T47D (cell line): ENCODE measurements at regions not wholly inside any gene's neighbourhood (a gene's known extent, or its start where the extent isn't known, plus 50 kb on each side); places are given as distances from the start of the nearest gene placed in this dataset.

Source experiments
- DNase-seq, 2 experiments: peaks; one replicate each; pipeline versions ENCODE4 v3.0.0 to v3.0.0-alpha.2; 2011 to 2012; ENCODE audit warnings: low read depth in 1 of 2, low spot score in 1 of 2
- JUND ChIP-seq: IDR thresholded peaks from 2 replicates; pipeline ENCODE4 v1.6.1; 2012; ENCODE audit warnings: low read depth
- in situ Hi-C: cut with HindIII; loops from 2 replicates; pipeline ENCODE4 v1.10.0; 2016; ENCODE audit warnings: low sequenced_read_pairs, low pct_unique_long_range_greater_than_20kb

DNA sequence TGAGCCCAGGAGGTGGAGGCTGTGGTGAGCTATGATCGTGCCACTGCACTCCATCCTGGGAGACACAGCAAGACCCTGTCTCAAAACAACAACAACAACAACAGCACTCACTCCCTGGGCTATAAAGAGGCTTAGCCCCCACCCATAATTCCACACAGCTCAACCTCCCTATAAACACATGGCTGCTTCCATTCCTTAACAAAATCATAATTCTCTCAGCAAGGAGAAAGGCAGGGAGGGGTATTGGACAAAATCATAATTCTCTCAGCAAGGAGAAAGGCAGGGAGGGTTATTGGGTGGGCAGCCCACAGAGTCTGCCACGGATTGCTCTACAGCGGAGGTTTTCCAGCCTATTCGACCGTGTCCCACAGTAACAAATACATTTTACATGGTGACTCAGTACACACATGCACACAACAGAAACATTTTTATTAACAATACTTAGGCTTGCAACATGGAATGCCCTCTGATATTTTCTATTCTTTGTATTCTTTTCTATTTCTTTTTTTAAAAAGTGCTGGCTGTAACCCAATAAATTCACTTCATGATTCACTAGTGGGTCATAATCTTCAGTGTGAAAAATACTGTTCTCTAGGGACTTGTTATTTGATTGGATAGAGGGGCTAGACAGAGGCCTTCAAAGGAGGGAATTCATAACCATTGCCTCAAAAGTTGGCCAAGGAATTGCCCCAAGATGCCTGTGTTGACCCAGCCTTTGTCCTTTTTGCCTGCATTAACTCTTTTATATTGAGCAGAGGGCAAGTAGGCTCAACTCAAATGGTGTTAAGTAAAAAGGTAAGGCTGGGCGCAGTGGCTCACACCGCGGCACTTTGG, 50.6 kb upstream of the ZMYND8 start:
- in situ Hi-C loops, result no loop called here
- no peak for TF ChIP-seq JUND
- no peak for DNase-seq

GRCh38 chr20:47411161-47411560, 54.7 kb upstream of the ZMYND8 start:
- in situ Hi-C loops, result no loop called here
- DNase-seq, result no peak
- no peak for TF ChIP-seq JUND

GRCh38 chr20:47412083-47412482, 55.6 kb upstream of the ZMYND8 start:
- in situ Hi-C loops, result no loop called here
- no peak for TF ChIP-seq JUND
- no peak for DNase-seq

DNA sequence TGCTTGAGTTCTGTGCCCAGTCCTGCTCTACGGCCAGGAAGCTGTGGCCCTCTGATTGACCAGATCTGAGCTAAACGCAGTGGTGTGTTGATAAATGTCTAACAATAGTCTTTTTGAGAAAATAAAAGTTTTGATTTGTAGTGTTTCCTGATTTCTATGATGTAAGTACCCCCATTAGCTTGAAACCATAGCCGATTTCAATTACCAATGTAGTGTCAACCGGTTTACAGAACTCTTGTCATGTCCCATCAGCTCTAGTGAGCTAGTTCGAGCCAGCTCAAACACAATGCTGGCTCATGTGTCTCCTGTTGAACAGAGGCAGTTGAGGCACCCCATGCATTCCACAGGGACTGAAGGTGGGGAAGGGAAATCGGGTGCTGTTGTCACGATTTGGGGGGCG, 56.7 kb upstream of the ZMYND8 start:
- in situ Hi-C loops, result no loop called here
- TF ChIP-seq JUND, result no peak
- no peak for DNase-seq

- TF ChIP-seq JUND, result no peak
- in situ Hi-C loops, result no loop called here
- DNase-seq, result no peak
These were observed 61.0 kb upstream of the ZMYND8 start for GRCh38 chr20:47417245-47418068.

DNA sequence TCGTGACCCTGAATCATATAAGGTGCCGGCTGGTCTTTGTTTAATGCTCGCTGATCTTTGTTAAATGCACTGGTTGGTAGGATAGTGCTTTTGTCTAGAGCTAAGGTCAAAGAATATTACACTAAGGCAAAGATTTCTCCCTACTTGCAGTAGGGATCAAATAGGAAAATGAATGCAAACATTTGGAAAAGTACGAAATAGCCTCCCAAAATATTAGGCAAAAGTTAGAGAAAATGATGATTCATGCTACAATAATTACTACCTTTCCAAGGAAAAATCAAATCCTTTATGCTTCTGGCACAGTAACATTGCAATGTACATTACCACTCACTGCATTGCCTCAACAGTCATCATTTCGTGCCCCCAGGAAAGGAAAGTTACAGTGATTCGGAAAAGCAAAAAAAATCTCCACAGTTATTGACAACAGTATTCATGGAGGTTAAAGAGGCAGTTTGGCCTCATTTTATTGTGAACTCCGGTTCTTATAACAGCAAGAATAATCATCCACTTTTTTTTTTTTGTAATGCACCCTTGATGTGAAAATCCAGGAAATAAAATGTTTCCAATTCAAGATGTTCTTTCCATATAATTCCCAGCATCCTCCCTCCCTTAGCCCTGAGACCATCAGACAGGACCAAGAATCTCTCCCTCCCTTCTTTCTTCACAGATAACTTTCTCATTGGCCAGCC, 61.7 kb upstream of the ZMYND8 start:
- no peak for DNase-seq
- in situ Hi-C loops, result no loop called here
- TF ChIP-seq JUND, result no peak

DNA sequence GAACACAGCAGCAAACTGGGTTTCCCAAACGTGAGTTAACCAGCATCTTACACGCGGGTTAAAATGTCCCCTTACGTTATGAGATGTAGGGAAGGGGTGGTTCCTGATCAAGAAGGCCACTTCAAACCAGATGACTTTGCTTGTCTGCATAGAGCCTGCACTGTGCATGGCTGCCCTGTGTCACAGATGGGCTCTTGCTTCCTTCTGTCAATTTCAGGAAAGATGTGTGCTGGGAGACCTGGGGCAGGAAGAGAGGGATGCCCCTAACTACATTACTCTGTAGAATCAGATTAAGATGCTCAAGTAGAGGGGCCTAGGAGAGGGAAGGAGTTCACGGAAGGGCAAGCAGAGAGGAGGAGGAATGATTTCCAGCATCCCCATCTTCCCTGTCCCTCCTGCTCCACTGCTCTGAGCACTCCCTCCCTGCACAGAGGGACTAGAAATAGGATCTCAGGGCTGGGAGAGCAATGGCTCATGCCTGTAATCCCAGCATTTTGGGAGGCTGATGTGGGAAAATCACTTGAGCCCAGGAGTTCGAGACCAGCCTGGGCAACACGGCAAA, 63.5 kb upstream of the ZMYND8 start:
- no peak for TF ChIP-seq JUND
- no peak for DNase-seq
- in situ Hi-C loops, result no loop called here

- in situ Hi-C loops, result no loop called here
- DNase-seq, result no peak
- TF ChIP-seq JUND, result no peak
These were observed 64.6 kb upstream of the ZMYND8 start for GRCh38 chr20:47421076-47421475.

- in situ Hi-C loops, result no loop called here
These were observed 67.1 kb upstream of the ZMYND8 start for GRCh38 chr20:47423586-47423985.

GRCh38 chr20:47427067-47427466, 70.6 kb upstream of the ZMYND8 start:
- no peak for DNase-seq
- TF ChIP-seq JUND, result no peak
- in situ Hi-C loops, result no loop called here

More at GRCh38 chr20:47423586-47423985, 67.1 kb upstream of the ZMYND8 start:
- TF ChIP-seq JUND, result no peak
- no peak for DNase-seq

DNA sequence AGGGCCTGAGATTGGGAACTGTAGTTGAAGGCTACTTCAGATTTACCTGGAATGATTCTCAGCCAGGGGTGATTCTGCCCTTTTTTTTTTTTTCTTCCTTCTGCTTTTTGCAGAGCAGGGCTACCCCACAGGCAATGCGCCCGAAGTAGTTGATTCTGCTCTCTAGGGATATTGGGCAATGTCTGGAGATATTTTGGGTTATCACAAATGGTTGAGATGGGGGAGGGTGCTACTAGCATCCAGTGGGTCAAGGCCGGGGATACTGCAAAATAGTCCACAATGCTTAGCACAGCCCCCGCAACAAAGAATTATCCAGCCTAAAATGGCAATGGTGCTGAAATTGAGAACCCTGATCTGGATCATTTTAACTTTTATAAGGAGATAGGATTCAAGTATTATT, 71.2 kb upstream of the ZMYND8 start:
- TF ChIP-seq JUND, result no peak
- DNase-seq, result no peak
- in situ Hi-C loops, result no loop called here

DNA sequence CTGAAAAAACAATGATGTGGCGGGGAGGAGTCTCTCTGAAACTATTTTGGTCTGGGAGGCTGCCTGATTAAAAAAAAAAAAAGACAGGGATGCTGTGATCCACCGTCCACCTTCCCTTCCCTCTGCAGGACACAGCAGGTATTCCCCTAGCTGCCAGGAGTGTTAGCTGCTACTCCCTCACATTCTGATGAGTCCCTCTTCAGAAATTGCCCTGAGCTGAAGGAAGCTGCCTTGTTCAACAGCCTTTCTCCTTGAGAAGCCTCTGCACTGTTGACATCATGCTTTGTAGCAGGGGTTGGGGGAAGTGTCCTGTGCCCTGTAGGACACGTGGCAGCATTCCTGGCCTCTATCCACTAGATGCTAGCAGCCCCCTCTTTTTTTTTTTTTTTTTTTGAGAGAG, 71.7 kb upstream of the ZMYND8 start:
- no peak for TF ChIP-seq JUND

DNA sequence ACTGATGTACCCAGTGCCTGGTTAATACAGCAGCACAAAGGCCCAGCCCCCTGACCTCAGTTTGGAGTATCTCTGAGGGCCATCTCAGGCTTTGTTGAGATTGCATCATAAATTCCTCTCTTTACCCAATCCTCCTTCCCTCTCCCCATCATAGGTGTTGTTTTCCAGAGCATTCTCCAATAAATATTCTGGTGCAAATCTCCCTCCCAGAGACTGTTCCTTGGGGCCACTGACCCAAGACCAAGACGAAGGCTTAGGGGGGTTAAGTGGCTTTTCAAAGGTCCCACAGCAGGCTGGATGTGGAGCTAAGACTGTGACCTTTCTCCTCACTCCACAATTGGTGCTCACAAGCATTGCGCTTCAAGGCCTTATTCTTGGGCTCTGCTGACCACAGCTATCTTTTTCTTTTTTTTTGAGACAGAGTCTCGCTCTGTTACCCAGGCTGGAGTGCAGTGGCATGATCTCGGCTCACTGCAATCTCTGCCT, 72.4 kb upstream of the ZMYND8 start:
- in situ Hi-C loops, result no loop called here
- DNase-seq, result no peak
- TF ChIP-seq JUND, result no peak

More for the DNA sequence above, 71.7 kb upstream of the ZMYND8 start:
- no peak for DNase-seq
- in situ Hi-C loops, result no loop called here
